HepG2 (cell line): ENCODE measurements at regions not wholly inside any gene's neighbourhood (a gene's known extent, or its start where the extent isn't known, plus 50 kb on each side); places are given as distances from the start of the nearest gene placed in this dataset.

Source experiments
- ATAC-seq: fragments of 200-7000 bp; cut with Tn5 transposase; 3 replicates; pipeline ENCODE4 v1.9.1; 2020; ENCODE audit warnings: mild to moderate bottlenecking, moderate library complexity
- BruUV-seq: library from RNA; stranded (reverse); fragments of 400-500 nt; replicated peaks from 2 replicates; lab custom pipeline; 2021; lab: Mats Ljungman, UMichigan
- CTCF ChIA-PET: fragments of 300-600 bp; formaldehyde crosslinking; extraction: SDS; loops from one replicate; lab custom pipeline; 2021; ENCODE audit warnings: low total read pairs, inconsistent platforms, low intra/inter-chr PET ratio; lab: Yijun Ruan, JAX
- POLR2A ChIA-PET: fragments of 350-600 bp; sonication (Branson Sonifier 250); formaldehyde crosslinking; loops from one replicate; lab custom pipeline; 2020; ENCODE audit warnings: antibody characterized with exemption, inconsistent platforms; lab: Yijun Ruan, JAX
- DNase-seq: peaks from one replicate; pipeline ENCODE4 v3.0.0-alpha.2; 2015; ENCODE audit warnings: low spot score
- FAIRE-seq: peaks from 3 replicates; lab custom pipeline; 2011; peaks lifted over from hg19 to GRCh38; lab: Jason Lieb, UNC
- H2AFZ ChIP-seq: one replicate; pipeline ENCODE4 v1.6.1; 2011; ENCODE audit warnings: low read length, inconsistent platforms
- H3K27ac ChIP-seq: fragments of 300-600 bp; 3 replicates; pipeline ENCODE4 v1.8.0; 2011; ENCODE audit warnings: mixed run types, mild to moderate bottlenecking, mixed read lengths, low read length, inconsistent platforms; ENCODE audit not compliant: insufficient read depth; ENCODE audit errors: extremely low read length
- H3K27me3 ChIP-seq, 2 experiments: fragments of 200-600 bp in 1 of 2; 2 replicates in 1 of 2; 3 replicates in 1 of 2; pipeline versions ENCODE4 v1.6.0 to v1.8.0; 2011; ENCODE audit warnings: low read length in 2 of 2, mild to moderate bottlenecking in 2 of 2, moderate library complexity in 2 of 2, inconsistent platforms in 1 of 2; ENCODE audit not compliant: insufficient read depth in 2 of 2, control insufficient read depth in 1 of 2
- H3K36me3 ChIP-seq, 2 experiments: fragments of 200-600 bp in 1 of 2; replicated peaks in 1 of 2; 2 replicates in 1 of 2; 3 replicates in 1 of 2; pipeline versions ENCODE4 v1.5.1 to v1.8.0; 2011; ENCODE audit warnings: low read length in 2 of 2, inconsistent platforms in 1 of 2; ENCODE audit not compliant: insufficient read depth in 2 of 2, control insufficient read depth in 1 of 2
- H3K4me1 ChIP-seq: 2 replicates; pipeline ENCODE4 v1.5.1; 2012; ENCODE audit warnings: low read length, inconsistent platforms; ENCODE audit not compliant: insufficient read depth
- H3K4me2 ChIP-seq: 2 replicates; pipeline ENCODE4 v1.6.0; 2011; ENCODE audit warnings: low read depth, low read length, inconsistent platforms
- H3K4me3 ChIP-seq, 3 experiments: fragments of 200-600 bp in 1 of 3; sonication (generic), shearing (Covaris generic) in 1 of 3; replicated peaks in 1 of 3; 2 replicates each; pipeline ENCODE4 v1.5.1; 2011 to 2016; ENCODE audit warnings: low read length in 3 of 3, inconsistent platforms in 2 of 3, low read depth in 2 of 3, mild to moderate bottlenecking in 2 of 3, control low read depth in 1 of 3, mixed read lengths in 1 of 3; ENCODE audit not compliant: insufficient read depth in 1 of 3
- H3K79me2 ChIP-seq: one replicate; pipeline ENCODE4 v1.6.1; 2011; ENCODE audit warnings: low read length, inconsistent platforms; ENCODE audit not compliant: insufficient read depth
- H3K9ac ChIP-seq: 2 replicates; pipeline ENCODE4 v1.6.0; 2011; ENCODE audit warnings: mild to moderate bottlenecking, low read depth, low read length, inconsistent platforms; ENCODE audit not compliant: insufficient read depth
- H3K9me3 ChIP-seq: 2 replicates; pipeline ENCODE4 v1.5.1; 2012; ENCODE audit warnings: mild to moderate bottlenecking, low read length
- H4K20me1 ChIP-seq: 2 replicates; pipeline ENCODE4 v1.6.0; 2011; ENCODE audit warnings: inconsistent platforms, mild to moderate bottlenecking, low read length, moderate library complexity; ENCODE audit not compliant: insufficient read depth
- KMT2A ChIP-seq: sonication (generic); formaldehyde crosslinking; IDR thresholded peaks from 2 replicates; pipeline ENCODE4 v1.4.0; 2020; ENCODE audit warnings: missing genetic modification reagents
- NONO ChIP-seq, 2 experiments: fragments of 450-650 bp in 1 of 2; sonication (generic) in 1 of 2; formaldehyde crosslinking in 1 of 2; IDR thresholded peaks in 1 of 2; conservative IDR thresholded peaks in 1 of 2; 2 replicates each; pipeline versions ENCODE4 v1.6.1 to v1.8.0; 2017 to 2022; ENCODE audit warnings: mild to moderate bottlenecking in 1 of 2, missing genetic modification reagents in 1 of 2, moderate library complexity in 1 of 2
- PHF20 ChIP-seq: sonication (generic); formaldehyde crosslinking; IDR thresholded peaks from 2 replicates; pipeline ENCODE4 v1.5.0; 2020; ENCODE audit warnings: mild to moderate bottlenecking, missing genetic modification reagents
- PLSCR1 ChIP-seq: sonication (generic); formaldehyde crosslinking; IDR thresholded peaks from 2 replicates; pipeline ENCODE4 v1.5.0; 2020; ENCODE audit warnings: missing genetic modification reagents, mild to moderate bottlenecking, borderline replicate concordance
- REL ChIP-seq: sonication (generic); formaldehyde crosslinking; conservative IDR thresholded peaks from 2 replicates; pipeline ENCODE4 v1.8.0; 2022; ENCODE audit warnings: mild to moderate bottlenecking, missing genetic modification reagents, moderate library complexity
- RFXANK ChIP-seq: IDR thresholded peaks from 2 replicates; pipeline ENCODE4 v1.6.1; 2016
- ZNF710 ChIP-seq: sonication (generic); formaldehyde crosslinking; IDR thresholded peaks from 2 replicates; pipeline ENCODE4 v1.5.0; 2020; ENCODE audit warnings: mild to moderate bottlenecking, missing genetic modification reagents, borderline replicate concordance
- WGBS: methylation state at CpG from one replicate; pipeline ENCODE4 v1.1.6; 2017; ENCODE audit warnings: low lambda C conversion rate; 5-methylcytosine and 5-hydroxymethylcytosine counted together
- in situ Hi-C: cut with HindIII; loops from 2 replicates; pipeline ENCODE4 v1.10.0; 2017; ENCODE audit warnings: low pct_unique_long_range_greater_than_20kb; ENCODE audit not compliant: extremely low pct_ligation_motif_present
- intact Hi-C: fragments of 100-400 bp; cut with micrococcal nuclease; formaldehyde crosslinking; loops from one replicate; pipeline ENCODE4 v1.10.0; 2022; ENCODE audit not compliant: unreplicated experiment
- TF ChIP-seq, protein P1 (sequence below): sonication (generic); formaldehyde crosslinking; IDR thresholded peaks from 2 replicates; pipeline ENCODE4 v1.9.0; 2021; ENCODE audit warnings: mild to moderate bottlenecking, missing genetic modification reagents
- TF ChIP-seq, protein P2 (sequence below): sonication (generic); formaldehyde crosslinking; IDR thresholded peaks from 2 replicates; pipeline ENCODE4 v1.8.1; 2023; ENCODE audit warnings: mild to moderate bottlenecking, moderate library complexity, missing genetic modification reagents

DNA sequence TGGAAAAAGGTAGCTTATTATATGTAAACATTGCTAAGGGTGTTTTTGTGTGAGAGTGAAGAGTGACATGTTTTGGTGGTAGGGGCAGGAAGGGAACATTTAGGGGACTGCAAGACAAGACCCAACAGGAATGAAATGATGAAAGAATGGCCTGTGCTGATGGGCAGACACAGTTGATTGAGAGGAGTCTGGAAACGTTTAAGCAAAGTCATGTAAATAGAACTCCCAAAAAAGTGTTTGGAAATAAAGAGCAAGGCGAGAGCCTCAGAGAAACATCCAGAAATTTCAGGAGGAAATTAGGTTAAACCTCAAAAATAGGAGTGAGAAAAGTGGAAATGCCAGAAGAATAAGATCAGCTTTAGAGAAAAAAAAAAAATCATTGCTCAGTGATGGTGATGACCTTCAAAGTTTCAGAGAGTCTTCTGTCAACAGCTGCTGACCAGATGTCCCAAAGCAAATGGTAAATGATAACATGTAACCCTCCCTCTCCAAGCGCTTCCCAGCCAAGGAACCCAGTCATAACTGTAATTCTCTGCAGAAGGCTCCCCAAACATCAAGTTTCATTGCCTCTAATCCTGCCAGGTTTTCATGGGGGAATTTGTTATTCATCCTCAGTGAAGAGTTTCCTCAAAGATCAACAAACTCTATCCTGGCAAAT is 223.2 kb upstream of the FAR2 start (continued):
- TF ChIP-seq, protein P1, sequence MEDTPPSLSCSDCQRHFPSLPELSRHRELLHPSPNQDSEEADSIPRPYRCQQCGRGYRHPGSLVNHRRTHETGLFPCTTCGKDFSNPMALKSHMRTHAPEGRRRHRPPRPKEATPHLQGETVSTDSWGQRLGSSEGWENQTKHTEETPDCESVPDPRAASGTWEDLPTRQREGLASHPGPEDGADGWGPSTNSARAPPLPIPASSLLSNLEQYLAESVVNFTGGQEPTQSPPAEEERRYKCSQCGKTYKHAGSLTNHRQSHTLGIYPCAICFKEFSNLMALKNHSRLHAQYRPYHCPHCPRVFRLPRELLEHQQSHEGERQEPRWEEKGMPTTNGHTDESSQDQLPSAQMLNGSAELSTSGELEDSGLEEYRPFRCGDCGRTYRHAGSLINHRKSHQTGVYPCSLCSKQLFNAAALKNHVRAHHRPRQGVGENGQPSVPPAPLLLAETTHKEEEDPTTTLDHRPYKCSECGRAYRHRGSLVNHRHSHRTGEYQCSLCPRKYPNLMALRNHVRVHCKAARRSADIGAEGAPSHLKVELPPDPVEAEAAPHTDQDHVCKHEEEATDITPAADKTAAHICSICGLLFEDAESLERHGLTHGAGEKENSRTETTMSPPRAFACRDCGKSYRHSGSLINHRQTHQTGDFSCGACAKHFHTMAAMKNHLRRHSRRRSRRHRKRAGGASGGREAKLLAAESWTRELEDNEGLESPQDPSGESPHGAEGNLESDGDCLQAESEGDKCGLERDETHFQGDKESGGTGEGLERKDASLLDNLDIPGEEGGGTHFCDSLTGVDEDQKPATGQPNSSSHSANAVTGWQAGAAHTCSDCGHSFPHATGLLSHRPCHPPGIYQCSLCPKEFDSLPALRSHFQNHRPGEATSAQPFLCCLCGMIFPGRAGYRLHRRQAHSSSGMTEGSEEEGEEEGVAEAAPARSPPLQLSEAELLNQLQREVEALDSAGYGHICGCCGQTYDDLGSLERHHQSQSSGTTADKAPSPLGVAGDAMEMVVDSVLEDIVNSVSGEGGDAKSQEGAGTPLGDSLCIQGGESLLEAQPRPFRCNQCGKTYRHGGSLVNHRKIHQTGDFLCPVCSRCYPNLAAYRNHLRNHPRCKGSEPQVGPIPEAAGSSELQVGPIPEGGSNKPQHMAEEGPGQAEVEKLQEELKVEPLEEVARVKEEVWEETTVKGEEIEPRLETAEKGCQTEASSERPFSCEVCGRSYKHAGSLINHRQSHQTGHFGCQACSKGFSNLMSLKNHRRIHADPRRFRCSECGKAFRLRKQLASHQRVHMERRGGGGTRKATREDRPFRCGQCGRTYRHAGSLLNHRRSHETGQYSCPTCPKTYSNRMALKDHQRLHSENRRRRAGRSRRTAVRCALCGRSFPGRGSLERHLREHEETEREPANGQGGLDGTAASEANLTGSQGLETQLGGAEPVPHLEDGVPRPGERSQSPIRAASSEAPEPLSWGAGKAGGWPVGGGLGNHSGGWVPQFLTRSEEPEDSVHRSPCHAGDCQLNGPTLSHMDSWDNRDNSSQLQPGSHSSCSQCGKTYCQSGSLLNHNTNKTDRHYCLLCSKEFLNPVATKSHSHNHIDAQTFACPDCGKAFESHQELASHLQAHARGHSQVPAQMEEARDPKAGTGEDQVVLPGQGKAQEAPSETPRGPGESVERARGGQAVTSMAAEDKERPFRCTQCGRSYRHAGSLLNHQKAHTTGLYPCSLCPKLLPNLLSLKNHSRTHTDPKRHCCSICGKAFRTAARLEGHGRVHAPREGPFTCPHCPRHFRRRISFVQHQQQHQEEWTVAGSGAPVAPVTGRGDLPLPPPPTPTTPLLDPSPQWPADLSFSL (CRISPR knock-in tag) = no peak
- TF ChIP-seq RFXANK (CRISPR knock-in tag) (no peak), KMT2A (CRISPR knock-in tag) (no peak)

GRCh38 chr12:28930704-28931103 is 218.4 kb upstream of the FAR2 start:
- Histone ChIP-seq H3K27me3 (no peaks in the 10 kb centered on the region), H4K20me1 (no peaks in the 10 kb centered on the region), H3K79me2 (no peaks in the 10 kb centered on the region), H3K9me3 (no peaks in the 10 kb centered on the region), H3K4me2 (no peak overlapping the region), H3K36me3 (no peaks in the 10 kb centered on the region), H3K27ac (no peak overlapping the region), H3K9ac (no peak overlapping the region), H2AFZ (no peak overlapping the region), H3K4me3 (no peak overlapping the region), H3K4me1 (no peaks in the 10 kb centered on the region)
- ATAC-seq (no peak), DNase-seq (no peak), FAIRE-seq (no peak)
- no TSS peak for BruUV-seq
- intact Hi-C loops = no loop called here
- CTCF ChIA-PET = no interaction called here
- POLR2A ChIA-PET = no interaction called here
- in situ Hi-C loops = no loop called here
- 3% methylated on average over 2 of the region's 2 CpGs for WGBS
- TF ChIP-seq ZNF710 (CRISPR knock-in tag) = no peak
- no peak for TF ChIP-seq NONO (IDR thresholded peaks at IDR 0.05)
- no peak for TF ChIP-seq NONO (CRISPR knock-in tag; conservative IDR thresholded peaks at IDR 0.05)
- no peak for TF ChIP-seq REL (CRISPR knock-in tag)
- TF ChIP-seq PHF20 (CRISPR knock-in tag) = no peak
- no peak for TF ChIP-seq PLSCR1
- TF ChIP-seq, protein P2, sequence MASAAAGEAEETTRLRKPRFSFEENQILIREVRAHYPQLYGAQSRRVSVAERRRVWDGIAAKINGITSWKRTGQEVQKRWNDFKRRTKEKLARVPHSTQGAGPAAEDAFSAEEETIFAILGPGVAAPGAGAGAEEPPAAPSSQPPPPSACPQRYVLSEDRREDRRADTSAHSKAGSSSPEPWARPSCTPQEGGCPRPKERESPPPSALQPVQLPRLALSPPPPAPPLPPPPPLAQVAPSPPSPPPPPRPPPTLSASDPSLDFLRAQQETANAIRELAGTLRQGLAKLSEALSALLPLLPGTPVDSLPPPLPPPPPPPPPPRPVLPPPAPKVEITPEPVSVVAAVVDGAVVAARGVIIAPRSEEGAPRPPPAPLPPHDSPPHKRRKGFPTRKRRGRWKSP = no peak
